ENCODE measurements at regions not wholly inside any gene's neighbourhood (a gene's known extent, or its start where the extent isn't known, plus 50 kb on each side); places are given as distances from the start of the nearest gene placed in this dataset.

- TF ChIP-seq ZBTB26 (tag by site-specific recombination; optimal IDR thresholded peaks at IDR 0.05) (no peak), ZNF394 (tag by site-specific recombination; IDR thresholded peaks at IDR 0.05; ENCODE audit: borderline replicate concordance) (no peak), HIC1 (tag by site-specific recombination; IDR thresholded peaks at IDR 0.05) (no peak), ZNF324 (tag by site-specific recombination; IDR thresholded peaks at IDR 0.05) (no peak), ZNF214 (tag by site-specific recombination; IDR thresholded peaks at IDR 0.05; ENCODE audit: borderline replicate concordance) (no peak), ZNF664 (tag by site-specific recombination; IDR thresholded peaks at IDR 0.05) (no peak)
Measured at GRCh38 chr2:13240789-13241487, 524.2 kb downstream of the TRIB2 start (continued).

- ChIA-PET CTCF (interaction anchor here (0.7 kb wide), 1 partner anchor 37 kb away, joined by 3 read pairs; no protein-coding TSS in a partner anchor), POLR2A (no interaction called here)
- Histone ChIP-seq H3K4me1 (ENCODE audit: control insufficient read depth, insufficient read depth, low read length) (no peaks in the 10 kb centered on the region), H3K4me3 (ENCODE audit: low read depth, low read length) (no peak overlapping the region), H3K27ac (ENCODE audit: extremely low read depth, low read depth, low read length) (no peak overlapping the region), H3K9me3 (ENCODE audit: control insufficient read depth, insufficient read depth, low read depth, low read length) (no peaks in the 10 kb centered on the region), H3K36me3 (ENCODE audit: control insufficient read depth in 2 of 2, insufficient read depth in 1 of 2, low read length in 2 of 2) (no peaks in the 10 kb centered on the region)
- no peak for TF ChIP-seq ZNF274 (IDR thresholded peaks at IDR 0.05; ENCODE audit: low read length)
- TF ChIP-seq ZNF274 (tag by site-specific recombination; IDR thresholded peaks at IDR 0.05; ENCODE audit: borderline replicate concordance), result no peak
- no peak for TF ChIP-seq ZNF704 (tag by site-specific recombination; IDR thresholded peaks at IDR 0.05)
- TF ChIP-seq ZNF211 (tag by site-specific recombination; IDR thresholded peaks at IDR 0.05; ENCODE audit: low read depth), result no peak
- TF ChIP-seq ZNF221 (tag by site-specific recombination; IDR thresholded peaks at IDR 0.05; ENCODE audit: borderline replicate concordance), result no peak
- no peak for TF ChIP-seq ZNF394 (tag by site-specific recombination; IDR thresholded peaks at IDR 0.05; ENCODE audit: borderline replicate concordance)
- TF ChIP-seq ZNF624 (tag by site-specific recombination; IDR thresholded peaks at IDR 0.05), result no peak
- TF ChIP-seq ZBTB11 (tag by site-specific recombination; conservative IDR thresholded peaks at IDR 0.05; ENCODE audit: low read depth), result no peak
- no peak for TF ChIP-seq ZNF692 (tag by site-specific recombination; IDR thresholded peaks at IDR 0.05)
Measured at GRCh38 chr2:13252615-13253014, 535.9 kb downstream of the TRIB2 start.
